A673 (cell line): ENCODE measurements at regions not wholly inside any gene's neighbourhood (a gene's known extent, or its start where the extent isn't known, plus 50 kb on each side); places are given as distances from the start of the nearest gene placed in this dataset.

Source experiments
- EZH2 ChIP-seq: fragments of 200-600 bp; sonication (generic); IDR thresholded peaks from 2 replicates; pipeline ENCODE4 v1.6.1; 2017; ENCODE audit warnings: borderline replicate concordance, low read depth, mild to moderate bottlenecking, mixed read lengths, antibody characterized with exemption, low read length; ENCODE audit not compliant: poor library complexity, severe bottlenecking
- TF ChIP-seq, protein P1 (sequence below): fragments of 300-800, 200-600 bp; sonication (generic); conservative IDR thresholded peaks from 2 replicates; pipeline ENCODE4 v1.5.1; 2017; ENCODE audit warnings: low read depth, mild to moderate bottlenecking, antibody characterized with exemption, low read length, moderate library complexity, mixed read lengths

DNA sequence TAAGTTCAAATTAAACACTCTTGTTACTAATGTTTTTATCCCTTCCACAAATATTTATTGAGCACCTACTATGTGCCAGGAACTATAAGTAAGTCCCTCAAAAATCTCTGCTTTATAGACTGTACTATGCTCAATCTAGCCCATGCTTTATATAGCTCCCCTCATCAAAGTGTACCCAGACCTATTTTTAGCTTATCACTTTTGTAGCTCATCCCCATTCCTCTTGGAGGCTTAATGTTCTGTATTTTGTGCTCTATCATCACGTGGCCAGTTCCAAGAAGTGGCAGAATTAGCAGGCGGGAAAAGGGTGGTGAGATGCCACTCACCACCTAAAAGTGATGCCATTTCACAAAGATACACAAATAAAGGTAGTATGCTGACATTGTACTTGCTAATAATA, 138.1 kb upstream of the BET1 start:
- TF ChIP-seq, protein P1, sequence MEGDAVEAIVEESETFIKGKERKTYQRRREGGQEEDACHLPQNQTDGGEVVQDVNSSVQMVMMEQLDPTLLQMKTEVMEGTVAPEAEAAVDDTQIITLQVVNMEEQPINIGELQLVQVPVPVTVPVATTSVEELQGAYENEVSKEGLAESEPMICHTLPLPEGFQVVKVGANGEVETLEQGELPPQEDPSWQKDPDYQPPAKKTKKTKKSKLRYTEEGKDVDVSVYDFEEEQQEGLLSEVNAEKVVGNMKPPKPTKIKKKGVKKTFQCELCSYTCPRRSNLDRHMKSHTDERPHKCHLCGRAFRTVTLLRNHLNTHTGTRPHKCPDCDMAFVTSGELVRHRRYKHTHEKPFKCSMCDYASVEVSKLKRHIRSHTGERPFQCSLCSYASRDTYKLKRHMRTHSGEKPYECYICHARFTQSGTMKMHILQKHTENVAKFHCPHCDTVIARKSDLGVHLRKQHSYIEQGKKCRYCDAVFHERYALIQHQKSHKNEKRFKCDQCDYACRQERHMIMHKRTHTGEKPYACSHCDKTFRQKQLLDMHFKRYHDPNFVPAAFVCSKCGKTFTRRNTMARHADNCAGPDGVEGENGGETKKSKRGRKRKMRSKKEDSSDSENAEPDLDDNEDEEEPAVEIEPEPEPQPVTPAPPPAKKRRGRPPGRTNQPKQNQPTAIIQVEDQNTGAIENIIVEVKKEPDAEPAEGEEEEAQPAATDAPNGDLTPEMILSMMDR: no peak
- TF ChIP-seq EZH2: no peak
